Esophagus squamous epithelium (tissue), 4 donors: ENCODE measurements at regions not wholly inside any gene's neighbourhood (a gene's known extent, or its start where the extent isn't known, plus 50 kb on each side); places are given as distances from the start of the nearest gene placed in this dataset.

Source experiments
- CTCF ChIP-seq, 6 experiments: fragments of 450-650 bp in 4 of 6; fragments of 200-600 bp in 2 of 6; sonication (generic) in 2 of 6; IDR thresholded peaks; one replicate each; pipeline ENCODE4 v1.5.1; 2016 to 2019; ENCODE audit warnings: antibody characterized with exemption in 6 of 6, mild to moderate bottlenecking in 4 of 6, moderate library complexity in 4 of 6
- POLR2A ChIP-seq, 4 donors: fragments of 450-650 bp; IDR thresholded peaks; one replicate each; pipeline ENCODE4 v1.6.1; 2017; ENCODE audit warnings: antibody characterized with exemption in 4 of 4, mild to moderate bottlenecking in 4 of 4, moderate library complexity in 3 of 4

- TF ChIP-seq CTCF (IDR thresholded peaks at IDR 0.05) (no peak), POLR2A (IDR thresholded peaks at IDR 0.05) (no peak)
Measured at GRCh38 chrX:142001934-142002333, 98.2 kb downstream of the MAGEC1 start.
